RCC 7860 (cell line): ENCODE measurements at regions not wholly inside any gene's neighbourhood (a gene's known extent, or its start where the extent isn't known, plus 50 kb on each side); places are given as distances from the start of the nearest gene placed in this dataset.
"Not testable (repeated sequence)": the region's sequence is repeated elsewhere in the genome, so short reads cannot be mapped to it uniquely, and the experiment has no call there.

Experiments used
- DNase-seq: peaks from one replicate; pipeline ENCODE4 v3.0.0-alpha.2; 2015; ENCODE audit warnings: low spot score
- FAIRE-seq: peaks from 2 replicates; lab custom pipeline; 2012; peaks lifted over from hg19 to GRCh38; lab: Jason Lieb, UNC

DNA sequence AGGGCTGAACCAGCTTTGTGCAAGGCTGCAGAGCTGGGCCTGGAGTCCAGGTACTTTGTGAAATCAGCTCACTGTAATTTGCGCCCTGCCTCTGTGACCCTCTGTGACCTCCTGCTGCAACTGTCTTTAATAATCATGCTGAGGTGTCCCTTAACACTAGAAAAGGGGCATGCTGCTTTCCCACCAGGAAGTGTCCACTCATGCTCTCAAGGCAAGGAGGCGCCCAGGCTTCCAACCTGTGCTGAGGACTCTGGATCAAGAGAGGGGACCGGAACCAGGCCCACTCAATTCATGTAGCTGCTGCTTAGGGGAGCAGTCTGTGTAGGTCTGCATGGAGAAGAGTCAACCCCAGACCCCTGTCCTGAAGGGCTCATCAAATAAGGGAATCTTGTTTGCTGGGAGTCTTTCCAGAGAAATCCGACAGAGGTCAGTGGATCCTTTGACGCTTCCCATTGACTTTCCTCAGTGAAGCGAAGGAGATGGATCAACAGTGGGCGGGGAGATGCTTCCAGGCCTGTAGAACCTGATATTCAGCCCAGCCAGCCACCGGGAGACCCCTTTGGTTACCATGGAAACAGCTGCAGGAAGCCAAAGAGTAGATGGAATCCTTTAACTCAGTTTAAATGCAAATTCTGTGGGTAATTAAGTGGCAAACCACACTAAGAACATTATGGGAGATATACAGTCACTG, 945.9 kb downstream of the GRID1 start:
- no peak for DNase-seq
- no peak for FAIRE-seq

DNA sequence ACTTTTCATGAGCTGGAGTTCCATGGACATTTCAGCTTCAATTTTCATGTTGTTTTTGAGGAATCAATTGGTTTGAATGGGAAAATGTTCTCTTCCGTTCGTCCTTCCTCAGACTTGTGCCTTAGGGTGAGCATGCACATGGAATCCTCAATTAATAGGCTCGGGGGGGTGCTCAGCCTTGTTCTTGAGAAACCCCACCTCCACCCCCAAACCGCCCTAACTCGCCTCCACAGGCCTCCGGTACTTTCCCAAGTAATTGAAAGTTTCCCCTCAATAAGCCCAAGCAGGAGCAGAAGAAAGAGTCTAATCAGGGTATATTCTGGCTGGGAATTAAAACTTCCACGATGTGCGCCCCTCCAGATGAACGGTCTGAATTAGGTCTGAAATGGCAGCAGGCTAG, 945.2 kb downstream of the GRID1 start:
- FAIRE-seq (no peak), DNase-seq (no peak)

DNA sequence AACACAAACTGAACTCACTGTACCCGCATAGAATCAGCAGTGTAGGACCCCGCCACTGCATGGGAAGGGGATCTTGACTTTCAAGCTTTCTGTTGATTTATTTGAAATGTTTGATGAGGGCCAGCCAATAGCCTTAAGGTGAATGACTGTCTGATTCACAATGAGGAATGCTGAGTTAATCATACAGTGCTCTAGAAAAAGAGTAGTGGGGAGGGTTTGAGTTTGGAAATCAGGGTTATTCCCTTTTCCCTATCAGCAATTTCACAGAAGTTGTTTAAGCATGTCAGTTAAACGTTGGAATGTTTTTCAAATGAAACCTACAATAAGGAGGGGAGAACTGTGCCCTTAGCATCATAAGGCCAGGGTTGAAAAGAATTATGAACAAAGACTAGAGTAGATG, 937.5 kb downstream of the GRID1 start:
- no peak for FAIRE-seq
- DNase-seq, result no peak

DNA sequence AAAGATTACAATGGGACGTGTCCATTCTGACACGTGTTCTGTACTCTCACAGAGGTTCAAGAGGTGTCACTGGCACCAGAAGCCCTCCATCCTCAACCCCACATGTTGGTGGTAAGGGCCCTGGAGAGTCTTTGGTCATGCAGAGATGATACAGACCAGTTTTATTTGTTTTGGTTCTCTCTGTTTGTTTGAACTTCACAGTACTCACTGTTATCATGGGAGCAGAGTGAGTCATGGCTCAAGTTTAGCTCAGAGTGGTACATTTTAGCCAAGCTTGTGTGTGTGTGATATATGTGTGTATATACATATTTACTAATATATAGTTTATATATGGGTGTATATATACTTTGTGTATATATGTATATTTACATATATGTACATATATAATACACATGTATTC, 935.6 kb downstream of the GRID1 start:
- no peak for FAIRE-seq
- DNase-seq, result no peak

DNA sequence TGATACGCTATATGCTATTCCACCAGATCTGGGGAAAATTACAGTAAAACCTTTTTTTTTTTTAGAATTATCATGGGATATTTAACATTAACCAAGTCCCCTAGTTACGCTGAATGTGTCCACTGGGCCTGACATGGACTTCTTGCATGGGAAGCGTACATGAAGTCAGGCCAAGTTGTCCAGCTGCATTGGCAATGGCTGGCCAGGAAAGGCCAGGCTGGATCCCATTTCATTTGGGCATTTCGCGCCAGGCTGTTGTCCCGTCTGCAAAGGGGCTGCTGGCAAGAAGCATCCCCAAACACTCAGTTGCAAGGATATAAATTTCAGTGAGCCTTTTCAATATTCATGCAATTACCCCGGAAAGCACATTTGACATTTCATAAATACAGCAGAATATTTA, 933.3 kb downstream of the GRID1 start:
- DNase-seq, result no peak
- FAIRE-seq, result no peak

DNA sequence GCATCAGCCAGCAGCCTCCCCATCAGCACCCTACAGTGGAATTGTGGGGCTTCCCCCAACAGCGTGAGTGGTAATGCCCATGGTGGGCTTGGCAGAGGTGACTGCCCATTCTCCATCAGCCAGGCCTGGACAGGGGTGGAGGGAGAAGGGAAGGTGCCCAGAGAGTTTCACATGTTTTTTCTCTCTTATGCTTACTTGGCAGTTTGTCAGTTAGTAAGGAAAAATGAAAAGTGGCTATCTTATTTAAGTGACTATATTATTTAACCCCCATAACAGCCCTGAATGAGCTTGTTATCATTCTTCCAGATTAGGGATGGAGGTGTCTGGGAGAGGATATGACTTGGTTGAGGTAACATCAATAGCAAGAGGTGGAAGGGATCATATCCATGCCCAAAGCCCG, 921.7 kb downstream of the GRID1 start:
- DNase-seq (no peak), FAIRE-seq (no peak)

DNA sequence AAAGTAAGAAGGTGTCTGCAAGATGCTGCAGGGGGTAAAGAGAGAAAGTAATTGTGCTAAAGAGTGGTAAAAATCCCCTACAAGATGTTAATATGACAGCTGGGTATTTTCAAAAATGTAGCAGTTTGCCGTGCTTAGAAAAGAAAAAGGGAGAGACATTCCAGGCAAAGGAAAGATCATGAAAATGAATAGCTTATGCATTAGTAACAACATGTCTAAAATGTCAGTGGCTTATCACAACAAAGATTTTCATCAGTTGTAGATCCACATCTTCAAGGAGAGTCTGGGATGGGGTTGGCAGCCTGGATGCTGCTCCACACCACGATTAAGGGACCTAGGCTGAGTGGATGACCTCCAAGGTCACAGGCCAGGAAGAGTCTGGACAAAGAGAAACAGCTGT, 920.9 kb downstream of the GRID1 start:
- no peak for DNase-seq
- FAIRE-seq, result no peak

DNA sequence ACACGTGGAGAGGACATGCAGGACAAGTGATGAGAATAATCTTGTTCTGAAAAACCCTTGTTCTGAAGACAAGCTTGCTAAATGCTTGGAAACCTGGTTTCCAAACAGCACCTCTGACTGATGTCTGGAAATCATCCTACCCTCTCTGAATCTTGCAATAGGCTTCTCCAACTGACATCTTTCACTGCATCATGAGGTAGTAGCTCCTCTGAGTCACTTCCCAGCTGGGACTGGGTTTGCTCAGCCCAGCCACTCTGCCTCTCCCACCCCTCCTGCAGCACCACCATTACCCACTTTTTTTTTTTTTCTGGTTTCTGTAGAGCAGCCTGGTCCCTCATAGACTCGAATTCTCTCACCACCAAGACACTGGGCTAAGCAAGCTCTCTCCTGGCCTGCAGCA, 919.8 kb downstream of the GRID1 start:
- DNase-seq (no peak), FAIRE-seq (no peak)

DNA sequence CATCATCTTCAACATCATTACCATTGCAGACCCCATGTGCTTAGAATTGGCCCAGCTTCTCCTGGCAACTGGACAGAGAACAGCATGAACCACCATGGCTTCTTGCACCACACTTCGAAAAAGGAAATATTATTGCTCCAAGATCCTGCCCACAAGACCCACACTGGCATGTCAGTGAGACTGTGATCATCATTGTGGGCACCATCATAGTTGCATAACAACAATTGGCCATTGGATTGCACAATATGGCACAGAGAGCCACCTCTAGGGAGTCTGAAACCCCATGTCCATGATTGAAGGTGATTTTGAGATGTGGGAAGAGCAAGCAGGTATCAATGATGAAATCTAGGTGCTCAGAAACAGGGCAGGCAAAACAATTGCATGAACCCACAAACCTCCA, 918.9 kb downstream of the GRID1 start:
- FAIRE-seq, result no peak
- DNase-seq, result no peak

DNA sequence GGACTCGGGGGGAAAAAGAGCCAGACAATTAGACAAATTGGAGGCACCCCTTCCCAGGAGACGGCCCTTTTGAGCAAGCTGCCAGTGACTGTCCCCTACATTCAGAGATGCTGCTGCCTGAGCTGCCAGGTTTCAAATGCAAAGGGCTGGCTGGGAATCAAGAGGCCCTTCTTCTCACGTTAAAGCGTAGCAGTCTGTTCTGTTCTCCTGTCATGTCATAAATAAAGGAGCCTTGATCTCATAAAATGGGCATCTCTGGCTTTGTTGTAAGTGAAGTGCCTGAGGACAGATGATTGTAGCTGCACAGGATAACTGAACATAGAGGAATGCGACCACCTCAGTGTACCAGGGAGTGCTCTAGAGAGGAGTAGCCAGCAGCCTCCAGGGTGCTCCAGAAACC, 917.9 kb downstream of the GRID1 start:
- no peak for DNase-seq
- FAIRE-seq, result no peak

DNA sequence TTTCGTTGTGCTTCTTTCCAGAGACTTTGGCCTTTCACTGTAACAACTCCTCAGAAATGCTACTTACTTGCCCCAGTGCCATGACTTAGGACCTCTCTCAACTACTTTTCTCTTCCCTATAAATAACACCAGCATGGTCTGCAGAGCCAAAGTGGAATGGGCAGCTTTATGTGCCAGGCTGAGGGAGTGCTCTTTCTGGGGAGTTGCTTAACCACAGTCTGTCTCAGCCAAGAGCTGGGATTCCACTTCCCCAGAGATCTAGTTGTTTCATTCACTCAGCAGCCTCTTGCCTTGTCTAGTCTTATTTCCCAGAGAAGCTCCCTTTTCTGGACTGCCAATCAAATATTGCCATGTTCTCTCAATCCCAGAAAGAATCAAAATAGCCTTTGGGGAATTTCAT, 912.2 kb downstream of the GRID1 start:
- no peak for DNase-seq
- FAIRE-seq, result no peak

DNA sequence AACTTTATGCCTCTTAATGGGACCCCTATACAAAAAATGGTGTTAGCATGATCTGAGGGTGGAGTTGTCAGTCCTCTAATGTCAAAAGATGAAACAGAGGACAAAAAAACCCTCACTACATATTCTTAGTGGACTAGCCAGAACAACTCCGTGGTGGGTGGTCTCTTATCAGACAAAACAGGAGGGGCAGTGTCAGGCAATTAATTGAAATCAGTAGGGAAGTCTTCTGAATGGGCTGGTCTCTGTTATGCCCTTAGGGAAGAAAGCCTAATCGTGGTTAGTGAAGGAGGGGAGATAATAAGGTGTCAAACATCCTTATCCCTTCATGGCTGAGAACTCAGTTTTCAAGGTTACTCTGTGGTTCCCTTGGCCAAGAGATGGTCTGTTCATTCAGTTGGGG, 909.4 kb downstream of the GRID1 start:
- DNase-seq (no peak), FAIRE-seq (no peak)

DNA sequence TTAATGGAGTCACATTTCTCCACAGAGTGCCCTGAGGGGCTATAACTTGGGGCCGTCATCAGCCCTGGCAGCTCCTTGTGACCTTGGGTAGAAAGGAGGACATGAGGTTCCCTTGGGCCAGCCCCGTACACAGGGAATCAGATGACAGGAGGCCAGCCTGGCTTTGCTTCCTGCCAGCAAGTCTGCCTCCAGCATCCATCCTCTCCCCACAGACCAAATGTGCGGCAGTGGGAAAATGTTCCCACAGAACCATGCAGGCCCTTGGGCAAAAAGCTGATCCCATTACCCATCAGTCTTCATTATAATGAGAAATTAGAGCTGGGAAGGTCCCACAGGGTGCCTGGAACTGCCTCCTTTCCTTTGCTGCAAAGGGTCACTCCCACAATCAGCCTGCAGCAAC, 908.3 kb downstream of the GRID1 start:
- FAIRE-seq, result no peak
- DNase-seq, result no peak

DNA sequence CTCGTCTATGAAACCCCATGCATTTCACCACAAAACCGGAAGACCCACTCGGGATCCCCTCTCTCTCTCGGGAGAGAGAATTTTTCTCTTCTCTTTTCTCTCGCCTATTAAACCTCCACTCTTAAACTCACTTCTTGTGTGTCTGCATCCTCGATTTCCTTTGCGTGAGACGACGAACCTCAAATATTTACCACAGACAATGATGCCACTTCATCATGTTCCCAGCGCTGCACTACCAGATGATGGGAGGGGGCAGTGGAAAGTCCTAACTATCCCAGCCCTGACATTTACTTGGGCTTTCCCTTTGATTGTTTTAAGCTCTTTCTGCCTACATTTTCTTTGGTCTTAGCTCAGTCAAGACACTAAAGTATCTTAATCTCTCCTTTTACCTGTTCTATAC, 906.7 kb downstream of the GRID1 start:
- DNase-seq (no peak), FAIRE-seq (no peak)

DNA sequence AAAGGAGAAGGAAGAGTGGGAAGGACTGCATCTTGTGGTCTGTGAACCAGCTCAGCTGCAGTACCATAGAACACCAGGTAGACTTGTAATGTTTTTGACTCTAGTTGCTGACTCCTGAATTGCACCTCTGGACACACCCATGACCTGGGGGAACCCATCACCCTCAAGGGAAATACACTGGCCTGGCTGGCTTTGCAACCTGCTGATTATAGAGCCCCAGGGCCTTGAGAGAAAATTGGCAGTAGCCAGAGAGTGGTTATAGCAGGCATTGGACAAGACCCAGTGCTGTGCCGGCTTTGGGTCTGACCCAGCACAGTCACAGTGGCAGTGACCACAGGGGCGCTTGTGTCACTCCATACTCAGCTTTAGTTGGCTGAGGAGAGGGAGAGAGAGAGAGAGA, 902.3 kb downstream of the GRID1 start:
- no peak for DNase-seq
- FAIRE-seq, result no peak

DNA sequence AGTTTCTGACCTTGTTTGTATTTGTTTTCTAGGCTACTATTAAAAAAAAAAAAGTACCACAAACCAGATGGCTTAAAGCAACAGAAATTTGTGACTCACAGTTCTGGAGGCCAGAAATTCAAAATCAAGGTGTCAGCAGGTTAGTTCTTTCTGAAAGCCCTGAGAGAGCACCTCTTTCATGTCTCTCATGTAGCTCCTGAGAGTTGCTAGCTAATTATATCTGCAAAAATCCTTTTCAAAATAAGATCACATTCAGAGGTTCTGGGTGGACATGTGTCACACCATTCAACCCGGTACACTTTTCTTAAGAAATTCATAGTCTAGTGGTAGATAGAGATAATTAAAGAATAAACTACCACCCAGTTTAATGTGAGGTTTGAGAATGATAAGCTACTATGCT, 888.6 kb downstream of the GRID1 start:
- no peak for FAIRE-seq

DNA sequence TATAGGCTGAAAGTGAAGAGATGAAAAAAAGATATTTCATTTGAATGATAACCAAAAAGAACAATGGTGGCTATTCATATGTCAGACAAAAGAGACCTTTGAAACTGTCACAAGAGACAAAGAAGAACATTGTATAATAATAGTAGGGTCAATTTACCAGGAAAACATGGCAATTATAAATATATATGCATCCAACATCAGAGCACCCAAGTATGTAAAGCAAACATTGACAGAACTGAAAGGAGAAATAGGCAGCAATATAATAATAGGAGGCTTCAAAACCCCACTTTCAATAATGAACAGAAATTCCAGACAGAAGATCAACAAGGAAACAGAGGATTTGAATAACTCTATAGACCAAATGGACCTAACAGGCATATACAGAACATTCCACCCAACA, 876.2 kb downstream of the GRID1 start:
- FAIRE-seq (no peak), DNase-seq (no peak)

More for the DNA sequence above, 888.6 kb downstream of the GRID1 start:
- no peak for DNase-seq

DNA sequence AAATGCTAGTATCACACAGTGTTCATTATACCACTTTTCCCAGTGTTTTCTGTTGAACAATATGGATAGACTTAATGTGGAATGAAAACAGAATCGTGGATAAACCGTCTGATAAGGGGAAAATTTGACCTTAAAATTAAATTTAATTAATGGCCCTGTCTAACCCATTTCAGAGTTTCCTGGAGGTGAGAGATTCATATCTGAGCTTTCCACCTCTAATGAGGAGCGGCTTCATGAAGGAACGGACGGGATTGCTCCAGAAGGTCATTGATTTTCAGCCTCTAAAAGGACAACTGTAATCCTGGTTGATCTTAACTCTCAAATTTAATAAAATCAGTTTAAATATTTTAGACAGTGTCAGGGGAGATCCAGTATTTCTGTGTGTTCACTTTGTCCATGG, 874.9 kb downstream of the GRID1 start:
- DNase-seq (no peak), FAIRE-seq (no peak)

DNA sequence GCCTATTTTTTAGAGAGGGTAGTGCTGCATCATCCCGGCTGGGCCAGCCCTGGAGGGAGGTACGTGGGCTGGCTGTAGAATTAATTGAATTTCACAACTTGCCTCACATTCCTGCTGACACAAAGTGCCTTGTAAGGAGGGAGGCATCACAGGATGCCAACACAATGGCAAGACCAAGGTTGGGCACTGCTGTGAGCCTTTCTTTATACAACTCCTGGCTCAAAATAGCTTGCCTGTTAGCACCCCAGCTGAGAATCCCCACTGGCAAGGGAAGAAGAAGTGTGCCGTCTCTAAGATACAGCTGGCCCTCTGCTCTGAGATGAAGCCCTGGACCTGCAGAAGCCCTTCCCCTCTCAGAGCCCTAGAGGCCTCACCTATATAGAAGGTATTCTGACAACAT, 873.9 kb downstream of the GRID1 start:
- DNase-seq (no peak), FAIRE-seq (no peak)

DNA sequence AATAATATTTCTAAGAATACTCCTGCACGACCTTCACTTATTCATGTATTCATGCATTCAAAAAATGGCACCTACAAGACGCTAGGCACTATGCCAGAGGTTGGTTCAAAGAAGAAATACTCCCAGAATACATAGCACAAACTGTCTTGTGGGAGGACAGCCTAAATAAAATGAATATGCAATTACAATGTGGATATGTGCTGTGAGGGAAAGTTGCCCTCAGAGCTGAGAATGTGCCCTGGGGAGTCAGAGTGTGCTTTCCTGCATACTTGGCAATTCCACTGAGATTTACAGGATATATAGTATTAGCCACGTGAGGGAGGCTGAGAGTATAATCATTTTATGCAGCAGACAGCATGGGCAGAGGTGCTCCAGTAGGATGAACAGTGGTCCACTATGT, 872.9 kb downstream of the GRID1 start:
- DNase-seq, result no peak
- FAIRE-seq, result no peak

DNA sequence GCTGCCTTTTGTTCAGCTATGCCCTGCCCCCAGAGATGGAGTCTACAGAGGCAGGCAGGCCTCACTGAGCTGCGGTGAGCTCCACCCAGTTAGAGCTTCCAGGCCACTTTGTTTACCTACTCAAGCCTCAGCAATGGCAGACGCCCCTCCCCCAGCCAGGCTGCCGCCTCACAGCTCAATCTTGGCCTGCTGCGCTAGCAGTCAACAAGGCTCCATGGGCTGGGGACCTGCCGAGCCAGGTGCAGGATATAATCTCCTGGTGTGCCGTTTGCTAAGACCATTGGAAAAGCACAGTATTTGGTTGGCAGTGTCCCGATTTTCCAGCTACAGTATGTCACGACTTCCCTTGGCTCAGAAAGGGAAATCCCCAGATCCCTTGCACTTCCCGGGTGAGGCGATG, 862.0 kb downstream of the GRID1 start:
- not testable (repeated sequence) for DNase-seq, FAIRE-seq

DNA sequence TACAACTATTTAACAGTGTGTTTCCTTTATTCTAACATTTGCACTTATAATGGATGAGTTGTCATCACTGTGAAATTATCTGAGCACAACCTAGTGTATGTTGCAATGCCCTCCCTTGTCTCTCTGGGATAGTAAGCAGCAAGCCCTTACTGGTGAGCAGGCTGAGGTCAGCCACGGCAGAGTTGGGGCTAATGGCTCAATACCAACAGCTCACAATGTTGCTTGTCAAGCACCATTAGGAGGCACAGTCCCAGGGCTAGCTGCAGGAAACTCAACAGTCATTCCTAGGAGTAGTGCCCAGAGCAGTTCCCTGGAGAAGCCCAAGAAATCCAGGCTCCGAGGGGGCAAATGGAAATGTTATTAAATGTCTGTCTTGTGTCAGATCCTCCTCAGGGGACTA, 858.4 kb downstream of the GRID1 start:
- DNase-seq, result no peak
- no peak for FAIRE-seq

DNA sequence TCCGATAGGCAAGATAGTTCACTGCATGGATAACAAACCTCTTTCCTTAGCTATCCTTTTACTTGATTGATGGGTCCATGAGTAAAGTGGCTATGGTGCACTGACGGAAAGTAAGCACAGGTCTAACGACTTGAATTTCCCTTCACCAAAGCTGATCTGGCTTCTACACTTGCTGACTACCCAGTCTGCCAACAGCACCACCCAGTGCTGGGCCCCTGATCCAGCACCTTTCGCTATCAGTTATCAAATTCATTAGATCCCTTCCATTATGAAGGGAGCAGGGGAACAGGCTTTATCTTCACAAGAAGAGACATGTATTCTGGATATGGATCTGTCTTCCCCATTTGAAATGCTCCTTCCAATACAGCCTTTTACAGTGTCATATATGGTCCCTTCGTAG, 855.9 kb downstream of the GRID1 start:
- DNase-seq, result no peak
- no peak for FAIRE-seq
